HepG2 (cell line): ENCODE measurements at regions not wholly inside any gene's neighbourhood (a gene's known extent, or its start where the extent isn't known, plus 50 kb on each side); places are given as distances from the start of the nearest gene placed in this dataset.

Source experiments
- ATAC-seq: fragments of 200-7000 bp; cut with Tn5 transposase; 3 replicates; pipeline ENCODE4 v1.9.1; 2020; ENCODE audit warnings: mild to moderate bottlenecking, moderate library complexity
- BruUV-seq: library from RNA; stranded (reverse); fragments of 400-500 nt; replicated peaks from 2 replicates; lab custom pipeline; 2021; lab: Mats Ljungman, UMichigan
- CTCF ChIA-PET: fragments of 300-600 bp; formaldehyde crosslinking; extraction: SDS; loops from one replicate; lab custom pipeline; 2021; ENCODE audit warnings: low total read pairs, inconsistent platforms, low intra/inter-chr PET ratio; lab: Yijun Ruan, JAX
- POLR2A ChIA-PET: fragments of 350-600 bp; sonication (Branson Sonifier 250); formaldehyde crosslinking; loops from one replicate; lab custom pipeline; 2020; ENCODE audit warnings: antibody characterized with exemption, inconsistent platforms; lab: Yijun Ruan, JAX
- DNase-seq: peaks from one replicate; pipeline ENCODE4 v3.0.0-alpha.2; 2015; ENCODE audit warnings: low spot score
- FAIRE-seq: peaks from 3 replicates; lab custom pipeline; 2011; peaks lifted over from hg19 to GRCh38; lab: Jason Lieb, UNC
- H2AFZ ChIP-seq: one replicate; pipeline ENCODE4 v1.6.1; 2011; ENCODE audit warnings: low read length, inconsistent platforms
- H3K27ac ChIP-seq: fragments of 300-600 bp; 3 replicates; pipeline ENCODE4 v1.8.0; 2011; ENCODE audit warnings: mixed run types, mild to moderate bottlenecking, mixed read lengths, low read length, inconsistent platforms; ENCODE audit not compliant: insufficient read depth; ENCODE audit errors: extremely low read length
- H3K27me3 ChIP-seq, 2 experiments: fragments of 200-600 bp in 1 of 2; 2 replicates in 1 of 2; 3 replicates in 1 of 2; pipeline versions ENCODE4 v1.6.0 to v1.8.0; 2011; ENCODE audit warnings: low read length in 2 of 2, mild to moderate bottlenecking in 2 of 2, moderate library complexity in 2 of 2, inconsistent platforms in 1 of 2; ENCODE audit not compliant: insufficient read depth in 2 of 2, control insufficient read depth in 1 of 2
- H3K36me3 ChIP-seq, 2 experiments: fragments of 200-600 bp in 1 of 2; replicated peaks in 1 of 2; 2 replicates in 1 of 2; 3 replicates in 1 of 2; pipeline versions ENCODE4 v1.5.1 to v1.8.0; 2011; ENCODE audit warnings: low read length in 2 of 2, inconsistent platforms in 1 of 2; ENCODE audit not compliant: insufficient read depth in 2 of 2, control insufficient read depth in 1 of 2
- H3K4me1 ChIP-seq: 2 replicates; pipeline ENCODE4 v1.5.1; 2012; ENCODE audit warnings: low read length, inconsistent platforms; ENCODE audit not compliant: insufficient read depth
- H3K4me2 ChIP-seq: 2 replicates; pipeline ENCODE4 v1.6.0; 2011; ENCODE audit warnings: low read depth, low read length, inconsistent platforms
- H3K4me3 ChIP-seq, 3 experiments: fragments of 200-600 bp in 1 of 3; sonication (generic), shearing (Covaris generic) in 1 of 3; replicated peaks in 1 of 3; 2 replicates each; pipeline ENCODE4 v1.5.1; 2011 to 2016; ENCODE audit warnings: low read length in 3 of 3, inconsistent platforms in 2 of 3, low read depth in 2 of 3, mild to moderate bottlenecking in 2 of 3, control low read depth in 1 of 3, mixed read lengths in 1 of 3; ENCODE audit not compliant: insufficient read depth in 1 of 3
- H3K79me2 ChIP-seq: one replicate; pipeline ENCODE4 v1.6.1; 2011; ENCODE audit warnings: low read length, inconsistent platforms; ENCODE audit not compliant: insufficient read depth
- H3K9ac ChIP-seq: 2 replicates; pipeline ENCODE4 v1.6.0; 2011; ENCODE audit warnings: mild to moderate bottlenecking, low read depth, low read length, inconsistent platforms; ENCODE audit not compliant: insufficient read depth
- H3K9me3 ChIP-seq: 2 replicates; pipeline ENCODE4 v1.5.1; 2012; ENCODE audit warnings: mild to moderate bottlenecking, low read length
- H4K20me1 ChIP-seq: 2 replicates; pipeline ENCODE4 v1.6.0; 2011; ENCODE audit warnings: inconsistent platforms, mild to moderate bottlenecking, low read length, moderate library complexity; ENCODE audit not compliant: insufficient read depth
- ATF7-NPFF ChIP-seq: sonication (generic); formaldehyde crosslinking; IDR thresholded peaks from 2 replicates; pipeline ENCODE4 v1.8.1; 2023; ENCODE audit warnings: mild to moderate bottlenecking, low read depth, missing genetic modification reagents, moderate library complexity
- KAT8 ChIP-seq: IDR thresholded peaks from 2 replicates; pipeline ENCODE4 v1.6.1; 2016; ENCODE audit warnings: missing genetic modification reagents, missing compliant biosample characterization
- NR2C2 ChIP-seq: sonication (generic); formaldehyde crosslinking; IDR thresholded peaks from 2 replicates; pipeline ENCODE4 v1.4.0; 2020; ENCODE audit warnings: missing genetic modification reagents, mild to moderate bottlenecking, moderate library complexity, borderline replicate concordance
- PAXIP1 ChIP-seq: sonication (generic); formaldehyde crosslinking; conservative IDR thresholded peaks from 2 replicates; pipeline ENCODE4 v1.4.0; 2020; ENCODE audit warnings: mild to moderate bottlenecking, missing genetic modification reagents, moderate library complexity
- RARA ChIP-seq: IDR thresholded peaks from 2 replicates; pipeline ENCODE4 v1.6.1; 2016; ENCODE audit warnings: missing genetic modification reagents, missing compliant biosample characterization
- RNF2 ChIP-seq: fragments of 450-650 bp; conservative IDR thresholded peaks from 2 replicates; pipeline ENCODE4 v1.6.1; 2016; ENCODE audit warnings: low read depth
- SOX6 ChIP-seq, 2 experiments: fragments of 450-650 bp in 1 of 2; sonication (generic) in 1 of 2; formaldehyde crosslinking in 1 of 2; IDR thresholded peaks; 2 replicates each; pipeline versions ENCODE4 v1.4.0 to v1.6.1; 2017 to 2020; ENCODE audit warnings: antibody characterized with exemption in 1 of 2, mild to moderate bottlenecking in 1 of 2, missing genetic modification reagents in 1 of 2
- ZBTB14 ChIP-seq: sonication (generic); formaldehyde crosslinking; IDR thresholded peaks from 2 replicates; pipeline ENCODE4 v1.4.0; 2020; ENCODE audit warnings: missing genetic modification reagents
- ZNF143 ChIP-seq: sonication (generic); formaldehyde crosslinking; IDR thresholded peaks from 2 replicates; pipeline ENCODE4 v1.4.0; 2020; ENCODE audit warnings: missing genetic modification reagents
- ZNF431 ChIP-seq: sonication (generic); formaldehyde crosslinking; IDR thresholded peaks from 2 replicates; pipeline ENCODE4 v1.9.0; 2022; ENCODE audit warnings: missing genetic modification reagents, low read depth, mild to moderate bottlenecking, borderline replicate concordance
- ZNF580 ChIP-seq: IDR thresholded peaks from 2 replicates; pipeline ENCODE4 v1.6.1; 2016; ENCODE audit warnings: low read depth, borderline replicate concordance
- ZNF687 ChIP-seq: sonication (generic); formaldehyde crosslinking; IDR thresholded peaks from 2 replicates; pipeline ENCODE4 v1.5.1; 2020; ENCODE audit warnings: mild to moderate bottlenecking, missing genetic modification reagents, moderate library complexity
- WGBS: methylation state at CpG from one replicate; pipeline ENCODE4 v1.1.6; 2017; ENCODE audit warnings: low lambda C conversion rate; 5-methylcytosine and 5-hydroxymethylcytosine counted together
- in situ Hi-C: cut with HindIII; loops from 2 replicates; pipeline ENCODE4 v1.10.0; 2017; ENCODE audit warnings: low pct_unique_long_range_greater_than_20kb; ENCODE audit not compliant: extremely low pct_ligation_motif_present
- intact Hi-C: fragments of 100-400 bp; cut with micrococcal nuclease; formaldehyde crosslinking; loops from one replicate; pipeline ENCODE4 v1.10.0; 2022; ENCODE audit not compliant: unreplicated experiment

GRCh38 chr9:92189782-92190535, 74.7 kb upstream of the SPTLC1 start:
- H3K4me1 ChIP-seq, result peaks cover 30% of the 10 kb centered on the region
- in situ Hi-C loops, result no loop called here
- no peaks in the 10 kb centered on the region for H4K20me1 ChIP-seq
- ATAC-seq (peak; percentile 81), DNase-seq (no peak), FAIRE-seq (no peak)
- H3K9ac ChIP-seq, result 0 out of 2 replicates have a peak overlapping the region, but pooled peaks have one; percentile 36
- peak overlapping the region; percentile 57 to 69 (median 59); a peak in 4 of 6 replicates for H3K4me3 ChIP-seq
- H3K36me3 ChIP-seq, result no peaks in the 10 kb centered on the region
- peaks cover 0 to 3% of the 10 kb centered on the region in 2 experiments; a peak in 2 of 5 replicates for H3K27me3 ChIP-seq
- ChIA-PET CTCF (no interaction called here), POLR2A (interaction anchor here (1.1 kb wide), 1 partner anchor 17 kb away, joined by 3 read pairs; no protein-coding TSS in a partner anchor)
- H3K79me2 ChIP-seq, result no peaks in the 10 kb centered on the region
- WGBS, result 7% methylated on average over 6 of the region's 30 CpGs
- BruUV-seq, result no TSS peak
- no peaks in the 10 kb centered on the region for H3K9me3 ChIP-seq
- no peak overlapping the region for H3K27ac ChIP-seq
- H2AFZ ChIP-seq, result no peak overlapping the region
- peak overlapping the region; percentile 79 for H3K4me2 ChIP-seq
- intact Hi-C loops, result loop anchor here (5.0 kb wide), 1 partner anchor 262 kb away; no protein-coding TSS in a partner anchor
- no peak for TF ChIP-seq SOX6 (IDR thresholded peaks at IDR 0.05)
- TF ChIP-seq SOX6 (CRISPR knock-in tag; IDR thresholded peaks at IDR 0.05), result peak; percentile 17; the same call in 1 of the 2 replicates
- no peak for TF ChIP-seq ZBTB14 (CRISPR knock-in tag)
- 0 out of 2 replicates have a peak, but pooled peaks have one; percentile 11 for TF ChIP-seq ZNF580 (CRISPR knock-in tag)
- no peak for TF ChIP-seq ZNF143 (CRISPR knock-in tag)
- TF ChIP-seq PAXIP1 (CRISPR knock-in tag), result peak; percentile 34; the same call in 1 of the 2 replicates
- TF ChIP-seq KAT8 (CRISPR knock-in tag), result 0 out of 2 replicates have a peak, but pooled peaks have one; percentile 3
- peak; percentile 58 for TF ChIP-seq NR2C2 (CRISPR knock-in tag)
- TF ChIP-seq RARA (CRISPR knock-in tag), result peak; percentile 57; the same call in 1 of the 2 replicates
- TF ChIP-seq ATF7-NPFF (CRISPR knock-in tag), result 0 out of 2 replicates have a peak, but pooled peaks have one; percentile 37
- no peak for TF ChIP-seq ZNF431 (CRISPR knock-in tag)
- no peak for TF ChIP-seq RNF2
- peak; percentile 71 for TF ChIP-seq ZNF687 (CRISPR knock-in tag)
